Mammary epithelial cell (primary cell): ENCODE measurements at regions not wholly inside any gene's neighbourhood (a gene's known extent, or its start where the extent isn't known, plus 50 kb on each side); places are given as distances from the start of the nearest gene placed in this dataset.

ENCODE experiments used
- CTCF ChIP-seq, 2 donors: IDR thresholded peaks in 1 of 2; conservative IDR thresholded peaks in 1 of 2; 2 replicates each; pipeline ENCODE4 v1.5.1; 2011 to 2012; ENCODE audit warnings: inconsistent platforms in 2 of 2, low read length in 2 of 2, mild to moderate bottlenecking in 2 of 2, control low read depth in 1 of 2, low read depth in 1 of 2; ENCODE audit not compliant: insufficient read depth in 1 of 2; ENCODE audit errors: extremely low read depth in 1 of 2
- EZH2 ChIP-seq: IDR thresholded peaks from 2 replicates; pipeline ENCODE4 v1.6.1; 2012; ENCODE audit warnings: low read length, inconsistent platforms, borderline replicate concordance

- TF ChIP-seq CTCF (conservative IDR thresholded peaks at IDR 0.05 in 1 of 2, IDR thresholded peaks at IDR 0.05 in 1 of 2; ENCODE audit: extremely low read depth in 1 of 2, insufficient read depth in 1 of 2, low read depth in 1 of 2, low read length in 2 of 2) (no peak), EZH2 (no peak)
These were observed 414.1 kb downstream of the FAM170A start for GRCh38 chr5:120043431-120043830.
